ENCODE measurements at regions not wholly inside any gene's neighbourhood (a gene's known extent, or its start where the extent isn't known, plus 50 kb on each side); places are given as distances from the start of the nearest gene placed in this dataset.

DNA sequence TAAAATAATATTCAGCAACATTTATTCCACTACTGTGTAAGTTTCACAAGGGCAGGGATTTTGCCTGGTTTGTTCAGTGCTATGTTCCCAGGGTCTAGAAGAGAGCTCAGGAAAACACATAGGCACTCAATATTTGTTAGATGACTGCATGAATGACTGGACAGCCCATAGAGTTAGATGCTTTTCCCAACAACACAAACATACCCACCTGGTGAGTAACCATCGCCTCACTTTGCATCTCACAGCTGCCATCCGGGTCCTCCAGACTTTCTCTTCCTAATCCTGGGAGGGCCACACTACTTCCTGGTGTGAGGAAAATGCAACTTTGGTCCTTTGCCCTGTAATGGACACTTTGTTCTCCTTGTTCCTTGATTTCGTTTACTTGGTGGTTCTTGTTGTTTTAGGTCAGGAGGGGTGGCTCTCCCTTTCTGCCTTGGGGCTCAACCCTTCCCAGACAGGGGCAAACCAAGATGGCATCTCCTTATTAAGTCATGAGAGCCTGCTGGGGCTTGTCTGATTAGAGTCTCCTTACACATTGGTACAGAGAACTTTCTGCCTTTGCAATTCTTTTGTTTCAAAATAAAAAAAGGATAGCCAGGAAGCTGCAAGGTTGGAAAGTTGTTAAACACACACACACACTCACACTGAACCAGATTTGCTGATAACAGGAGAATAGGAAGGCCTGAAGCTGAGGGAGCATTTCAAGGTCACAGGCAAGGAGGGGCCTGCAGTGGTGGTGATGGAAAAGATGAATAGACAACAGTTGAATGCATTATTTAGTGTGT lies 190.6 kb downstream of the MID1IP1 start:
- DNase-seq (ENCODE audit: low spot score) = no peak

DNA sequence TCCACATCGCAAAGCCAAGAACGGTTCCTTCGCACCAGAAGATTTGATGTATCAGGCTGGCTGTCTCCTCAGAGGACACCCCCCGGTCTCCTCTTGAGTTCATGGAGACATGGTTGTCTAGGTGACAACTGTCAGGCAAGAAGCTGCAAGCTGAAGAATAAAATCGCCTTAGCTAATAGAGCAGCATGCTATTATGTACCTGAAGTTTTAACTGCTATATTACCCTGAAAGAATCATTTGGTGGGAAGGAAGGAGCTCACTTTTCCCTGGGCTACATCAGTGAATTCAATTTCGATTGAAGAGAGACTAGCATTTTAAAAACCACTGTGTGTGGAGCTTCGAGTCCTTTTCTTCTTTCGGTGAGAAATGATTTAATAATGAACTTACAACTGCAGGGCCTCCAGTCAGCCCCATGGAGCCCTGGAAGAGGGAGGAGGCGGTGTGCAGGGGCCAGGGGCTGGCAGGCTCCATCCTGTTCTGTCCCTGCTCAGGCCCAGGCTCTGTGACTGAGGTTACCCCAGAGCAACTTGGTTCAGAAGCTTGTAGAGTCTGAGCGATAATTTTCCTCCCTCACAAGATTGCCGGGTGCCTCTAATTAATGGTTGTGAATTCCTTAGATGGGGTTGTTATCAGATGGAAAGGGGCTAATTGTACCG lies 191.3 kb downstream of the MID1IP1 start:
- DNase-seq (ENCODE audit: low spot score) = no peak

DNA sequence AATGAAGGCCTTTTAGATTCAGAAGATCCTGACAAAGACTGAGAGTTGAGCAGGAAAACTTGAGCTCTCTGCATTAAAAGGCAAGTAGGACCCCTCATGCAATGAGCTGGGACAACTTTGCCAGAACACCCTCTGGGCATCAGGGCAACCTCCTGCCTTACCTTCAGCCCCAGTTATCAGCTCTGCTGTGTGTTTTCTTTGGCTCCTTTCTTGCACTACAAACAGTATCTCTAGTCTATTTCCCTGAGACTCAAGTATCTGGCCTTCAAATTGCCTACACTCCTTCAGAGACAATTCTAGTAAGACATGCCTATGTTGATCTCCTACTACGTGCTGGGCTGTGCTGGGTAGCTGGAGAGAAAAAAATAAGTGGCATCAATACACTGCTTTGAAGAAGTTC lies 192.2 kb downstream of the MID1IP1 start:
- no peak for DNase-seq (ENCODE audit: low spot score)

DNA sequence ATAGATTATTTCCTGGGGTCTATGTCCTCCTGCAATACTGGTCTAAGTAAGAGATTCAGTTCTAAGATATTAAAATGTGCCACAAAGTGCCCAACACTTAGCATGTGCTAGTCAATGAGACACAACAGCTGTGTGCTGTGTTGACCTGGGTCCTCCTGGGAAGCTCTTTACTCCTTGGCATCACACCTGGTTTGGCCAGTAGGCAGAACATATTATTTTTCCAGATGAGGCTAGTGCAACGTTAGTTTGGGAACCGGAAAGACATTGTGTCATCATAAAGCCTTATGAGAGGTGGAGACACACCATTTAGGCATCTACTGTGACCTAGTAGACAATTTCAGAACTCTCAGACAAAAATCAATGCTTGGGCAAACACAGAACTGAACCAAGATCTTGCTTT lies 197.8 kb downstream of the MID1IP1 start:
- DNase-seq (ENCODE audit: low spot score) = no peak

DNA sequence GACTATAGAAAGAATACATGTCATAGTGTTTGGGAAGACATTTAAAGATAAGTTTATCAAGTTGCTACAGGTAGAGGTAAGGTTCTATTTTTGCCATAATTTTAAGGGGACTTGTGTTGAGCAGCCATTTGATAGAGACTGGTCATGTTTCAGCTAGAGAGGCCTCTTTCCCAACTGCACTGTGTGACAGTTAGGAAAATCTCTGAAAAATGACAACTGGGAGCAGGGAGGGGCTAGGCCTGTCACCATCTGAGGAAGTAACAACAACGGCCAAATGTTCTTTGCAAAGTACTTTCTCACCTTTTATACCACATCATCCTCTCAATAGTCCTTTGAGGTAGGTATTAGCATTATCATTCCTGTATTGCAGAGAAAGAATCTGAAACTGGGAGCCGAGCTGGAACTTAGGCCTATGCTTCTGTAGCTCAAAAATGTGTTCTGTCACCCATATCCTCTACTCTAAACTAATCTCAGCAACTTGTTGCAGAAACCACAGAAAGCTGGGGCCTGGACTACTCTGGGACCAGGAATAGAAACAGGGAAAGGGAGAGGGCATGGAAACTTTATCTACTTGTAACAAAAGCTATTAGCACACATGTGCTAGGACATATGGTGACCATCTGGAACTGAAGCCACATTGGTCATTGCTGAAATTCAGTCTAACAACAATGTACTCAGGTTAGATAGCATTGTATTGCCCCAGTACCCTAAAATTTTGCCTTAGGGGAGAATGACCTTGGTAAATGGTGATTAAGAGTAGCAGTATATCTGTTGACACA lies 198.9 kb downstream of the MID1IP1 start:
- DNase-seq (ENCODE audit: low spot score) = no peak

DNA sequence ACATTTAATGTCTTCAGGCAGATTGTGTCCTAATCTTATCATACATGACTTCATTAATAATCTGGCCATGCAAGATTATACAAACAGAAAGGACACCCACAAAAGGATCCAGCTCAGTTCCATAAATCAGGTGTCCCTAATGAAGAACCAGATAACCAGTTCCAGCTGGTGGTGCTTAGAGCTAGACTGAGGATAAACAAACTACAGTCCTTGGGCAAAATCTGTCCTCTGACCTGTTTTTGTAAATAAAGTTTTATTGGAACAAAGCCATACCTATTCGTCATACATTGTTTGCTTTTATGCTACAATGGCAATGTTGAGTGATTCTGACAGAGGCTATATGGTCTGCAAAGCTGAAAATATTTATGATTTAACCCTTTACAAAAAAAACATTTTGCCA lies 199.5 kb downstream of the MID1IP1 start:
- no peak for DNase-seq (ENCODE audit: low spot score)

DNA sequence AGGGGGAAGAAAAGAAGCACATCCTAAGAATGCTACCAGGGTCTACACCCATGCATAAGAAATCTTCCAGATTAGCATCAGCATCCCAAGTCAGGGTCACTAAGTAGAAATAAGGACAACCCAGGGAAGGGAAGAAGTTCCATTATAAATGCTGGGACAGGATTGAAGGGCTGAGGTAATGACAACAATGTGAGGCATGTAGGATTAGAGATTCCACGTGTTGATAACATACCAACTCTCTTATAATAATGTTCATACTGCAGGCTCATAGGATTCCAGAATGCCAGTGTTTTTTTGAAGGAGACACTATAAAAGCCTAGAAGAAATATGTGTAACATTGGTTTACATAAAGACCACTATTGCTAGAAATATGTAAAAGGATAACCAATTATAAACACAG lies 201.2 kb downstream of the MID1IP1 start:
- DNase-seq (ENCODE audit: low spot score) = no peak

DNA sequence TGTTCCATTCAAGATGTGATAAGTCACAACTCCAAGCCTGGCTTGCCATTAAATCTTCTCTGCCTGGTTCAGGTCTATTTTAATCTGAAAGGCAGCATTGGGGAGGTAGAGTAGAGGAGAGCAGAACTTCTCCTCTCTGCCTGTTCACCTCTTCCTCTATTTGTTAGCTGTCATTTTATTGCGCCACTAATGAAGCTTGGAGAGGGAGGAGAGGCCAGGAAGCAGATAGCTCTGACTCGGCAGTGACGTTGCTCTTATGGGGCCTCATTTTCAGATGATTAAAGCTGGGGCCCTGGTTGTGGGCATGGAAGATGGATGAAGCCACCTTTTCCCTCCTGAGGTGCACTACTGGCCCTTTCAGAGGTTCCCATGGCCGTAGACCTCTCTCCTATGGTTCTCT lies 207.3 kb downstream of the MID1IP1 start:
- no peak for DNase-seq (ENCODE audit: low spot score)

DNA sequence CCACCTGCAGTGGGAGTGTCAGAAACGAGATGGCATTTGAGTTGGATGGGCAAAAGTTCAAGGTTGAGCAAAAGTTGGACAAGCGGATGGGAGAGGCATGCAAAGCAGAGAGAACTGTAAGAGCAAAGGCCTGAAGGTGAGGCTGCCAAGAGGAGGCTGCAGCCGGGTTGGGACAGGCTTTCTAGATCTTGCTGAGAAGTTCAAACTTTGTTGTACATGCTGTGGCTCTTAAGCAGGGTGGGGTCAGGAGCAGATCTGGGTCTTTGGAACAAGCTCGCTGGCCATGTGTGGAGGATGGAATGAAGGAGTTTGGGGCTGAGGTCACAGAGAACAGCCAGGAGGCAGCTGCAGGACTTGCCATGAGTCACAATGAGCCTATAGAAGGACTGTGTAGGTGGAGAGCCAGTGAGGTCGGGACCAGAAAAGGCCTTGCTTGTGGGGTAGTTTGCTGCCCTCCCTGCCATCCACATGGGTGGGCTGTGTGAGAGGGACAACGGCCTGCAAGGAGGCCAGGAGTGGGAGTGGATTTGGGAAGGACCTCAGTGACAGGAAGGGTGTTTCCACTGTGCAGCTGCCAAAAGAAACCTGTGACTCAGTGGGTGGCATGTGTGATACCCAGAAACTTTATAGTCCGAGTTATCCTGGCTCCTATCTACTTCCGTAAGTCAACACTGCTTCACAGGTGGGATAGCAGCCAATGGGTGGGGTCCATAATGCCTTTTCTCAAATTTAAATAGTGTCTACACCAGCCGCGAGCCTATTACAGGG lies 210.4 kb downstream of the MID1IP1 start:
- DNase-seq (ENCODE audit: low spot score) = no peak

DNA sequence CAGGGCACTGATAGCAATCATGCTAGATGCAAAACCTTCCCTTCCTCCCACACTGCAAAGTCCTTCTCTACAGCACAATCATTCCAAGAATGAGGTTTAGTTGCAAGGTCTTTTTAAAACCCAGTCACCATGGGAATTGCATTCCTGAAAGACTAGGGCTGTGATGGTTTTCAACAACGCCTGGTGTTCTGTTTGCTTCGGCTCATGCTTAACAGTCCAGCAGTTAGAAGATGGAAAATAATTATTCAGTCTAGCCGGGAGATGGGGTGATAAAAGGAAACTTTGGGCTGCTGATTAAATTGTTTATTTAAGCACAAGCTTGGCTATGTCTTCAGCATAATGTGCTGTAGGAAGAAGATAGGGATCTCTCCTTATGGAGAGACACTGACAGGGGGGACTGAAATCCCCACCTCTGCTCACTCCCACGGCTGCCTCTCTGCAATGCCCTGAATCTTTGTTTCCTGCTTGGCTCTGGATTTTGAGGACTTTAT lies 211.4 kb downstream of the MID1IP1 start:
- DNase-seq (ENCODE audit: low spot score) = no peak

DNA sequence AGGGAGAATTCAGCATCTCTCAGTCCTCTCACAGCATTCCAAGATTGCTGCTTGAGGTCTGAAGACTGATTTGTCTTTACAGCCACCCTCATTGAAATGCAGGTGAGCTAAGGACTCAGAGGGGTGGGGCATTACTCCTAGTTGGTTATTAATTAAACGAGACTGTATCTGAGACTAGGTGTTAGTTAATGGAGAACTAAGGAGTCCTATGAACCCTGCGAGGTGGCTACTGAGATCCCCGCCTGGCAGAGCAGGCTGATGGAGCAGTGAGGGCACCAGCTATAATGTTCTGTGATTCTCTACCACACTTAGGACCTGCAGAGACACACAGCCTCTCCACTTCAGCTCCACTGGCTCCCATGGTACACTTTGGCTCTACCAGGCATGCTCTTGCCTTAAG lies 215.3 kb downstream of the MID1IP1 start:
- no peak for DNase-seq (ENCODE audit: low spot score)

DNA sequence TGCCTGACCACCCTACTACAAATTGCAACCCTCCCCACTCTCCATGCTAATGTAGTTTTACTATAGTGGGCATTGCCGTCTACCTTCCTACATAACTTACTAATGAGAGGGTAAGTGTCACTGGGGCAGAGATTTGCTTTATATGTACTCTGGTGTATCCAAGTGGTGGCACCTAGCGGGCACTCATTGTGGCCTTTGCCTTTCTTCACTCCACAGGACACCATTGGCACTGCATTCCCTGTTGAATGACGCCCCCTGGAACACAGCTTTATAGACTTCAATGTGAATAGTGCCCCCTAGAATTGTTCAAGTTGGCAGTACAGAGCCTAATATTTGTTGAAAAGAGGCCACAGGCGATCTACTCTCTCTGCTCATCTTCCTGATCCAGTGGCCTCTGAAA lies 215.8 kb downstream of the MID1IP1 start:
- no peak for DNase-seq (ENCODE audit: low spot score)

DNA sequence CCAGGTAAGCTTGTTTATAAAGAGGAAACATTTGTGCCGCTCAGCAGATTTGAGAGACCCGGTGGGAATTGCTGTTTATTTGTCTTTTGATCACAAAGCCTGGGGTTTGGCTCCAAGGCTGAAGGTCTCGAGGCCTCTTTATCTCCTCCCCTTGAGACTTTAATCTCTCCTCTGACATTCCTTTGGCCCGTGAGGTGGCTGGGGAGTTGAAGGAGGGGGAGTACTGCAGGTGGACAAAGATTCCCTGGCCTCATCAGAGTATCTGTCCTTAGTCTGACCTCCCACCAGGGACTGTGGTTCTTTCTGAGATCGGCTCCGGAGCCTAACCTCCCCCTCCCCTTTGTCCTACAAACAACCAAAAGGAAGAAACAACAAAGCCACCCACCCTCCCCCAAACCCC lies 216.5 kb downstream of the MID1IP1 start:
- DNase-seq (ENCODE audit: low spot score) = no peak

DNA sequence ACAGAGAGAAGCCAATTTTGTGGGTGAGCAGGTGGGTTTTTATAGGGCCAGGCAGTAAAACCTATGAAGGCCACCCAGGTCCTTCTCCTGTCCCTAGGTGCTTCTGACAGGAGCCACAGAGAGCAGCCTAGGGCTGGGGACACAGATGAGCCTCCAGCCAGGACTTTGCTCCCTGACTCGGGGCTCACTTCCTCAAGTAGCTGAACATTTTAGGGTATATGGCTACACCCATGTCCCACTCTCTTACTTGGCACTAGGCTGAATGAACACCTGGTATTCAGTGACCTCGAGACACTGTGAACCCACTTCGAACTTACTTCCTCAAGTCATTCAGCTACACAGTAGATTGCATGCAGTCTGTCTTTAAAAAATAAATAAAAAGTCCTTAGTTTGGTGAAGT lies 217.3 kb downstream of the MID1IP1 start:
- DNase-seq (ENCODE audit: low spot score) = no peak

DNA sequence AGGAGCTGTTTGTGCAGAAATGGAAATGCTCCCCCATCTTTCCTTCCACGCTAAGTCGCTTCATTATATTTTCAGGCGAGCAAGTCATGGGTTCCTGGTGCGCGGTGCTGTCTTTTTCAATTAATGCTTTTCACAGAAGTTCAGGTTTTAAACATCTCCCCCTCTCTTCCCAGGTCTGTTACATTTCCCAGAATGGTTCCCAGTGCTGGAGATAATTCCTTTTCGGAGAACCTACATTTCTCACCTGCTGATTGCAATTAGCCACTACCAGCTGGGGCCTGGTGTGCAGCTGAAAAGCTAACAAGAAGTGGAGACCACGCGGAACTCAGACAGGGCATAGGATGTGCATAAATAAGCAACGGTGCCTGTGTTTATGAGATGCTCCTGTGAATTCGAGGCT lies 217.8 kb downstream of the MID1IP1 start:
- DNase-seq (ENCODE audit: low spot score) = no peak

DNA sequence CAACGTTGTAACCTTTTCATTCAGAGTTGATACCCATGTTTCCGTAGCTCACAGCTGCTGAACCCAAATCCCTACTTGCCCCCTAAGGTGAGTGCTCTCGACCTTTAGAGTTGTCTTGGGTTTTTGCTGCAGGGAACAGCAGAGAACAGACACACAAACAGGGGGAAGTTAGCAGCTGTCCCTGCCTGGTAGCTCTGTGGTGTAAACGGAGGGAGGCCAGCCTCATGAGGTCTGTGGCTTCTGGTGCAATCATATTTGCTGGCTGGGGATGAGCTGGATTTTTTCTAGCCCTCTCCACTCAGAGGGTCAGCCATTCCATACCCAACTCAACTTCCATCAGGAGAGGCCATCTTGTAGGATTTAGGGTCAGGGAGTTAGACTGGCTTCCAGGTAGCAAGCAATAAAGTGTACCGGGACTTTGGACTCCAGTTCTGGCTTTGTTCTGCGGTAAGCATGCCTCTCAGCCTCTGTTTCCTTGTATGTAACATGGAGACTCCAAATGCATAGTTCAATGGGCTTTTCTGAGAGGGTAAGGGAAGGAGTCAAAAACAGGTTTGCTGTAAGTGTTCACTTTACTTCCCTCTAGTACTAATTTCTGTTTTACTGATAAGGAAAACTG lies 218.9 kb downstream of the MID1IP1 start:
- no peak for DNase-seq (ENCODE audit: low spot score)

DNA sequence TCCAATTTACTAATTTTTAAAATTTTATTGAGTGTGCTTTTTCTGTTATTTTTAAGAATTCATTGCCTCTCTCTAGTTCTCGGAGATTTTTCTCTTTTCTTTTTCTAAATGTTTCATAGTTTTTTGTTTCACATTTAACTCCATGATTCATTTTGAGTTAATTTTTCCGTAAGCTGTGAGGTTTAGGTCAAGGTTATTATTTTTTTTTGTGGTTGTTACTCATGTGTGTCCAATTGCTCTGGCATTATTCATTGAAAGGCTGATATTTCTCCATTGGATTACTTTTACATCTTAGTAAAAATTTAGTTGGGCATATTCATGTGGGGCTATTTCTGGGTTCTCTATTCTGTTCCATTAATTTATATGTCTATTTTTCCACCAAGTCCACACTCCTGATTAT lies 220.8 kb downstream of the MID1IP1 start:
- DNase-seq (ENCODE audit: low spot score) = no peak

DNA sequence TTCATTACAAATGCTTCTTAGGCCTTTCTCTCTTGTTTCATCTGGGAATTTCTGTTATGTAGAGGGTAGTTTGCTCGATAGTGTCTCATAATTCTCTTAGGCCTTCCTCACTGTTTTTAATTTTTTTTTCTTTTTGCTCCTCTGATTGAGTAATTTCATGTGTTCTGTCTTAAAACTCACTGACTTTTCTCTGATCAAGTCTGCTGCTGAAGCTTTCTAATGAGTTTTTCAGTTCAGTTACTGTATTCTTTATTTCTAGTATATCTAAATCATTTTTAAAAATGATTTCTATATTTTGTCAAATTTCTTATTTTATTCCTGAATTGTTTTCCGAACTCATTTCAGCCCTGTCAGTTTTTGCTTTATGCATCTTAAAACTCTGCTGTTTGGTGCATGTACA lies 228.0 kb downstream of the MID1IP1 start:
- no peak for DNase-seq (ENCODE audit: low spot score)

DNA sequence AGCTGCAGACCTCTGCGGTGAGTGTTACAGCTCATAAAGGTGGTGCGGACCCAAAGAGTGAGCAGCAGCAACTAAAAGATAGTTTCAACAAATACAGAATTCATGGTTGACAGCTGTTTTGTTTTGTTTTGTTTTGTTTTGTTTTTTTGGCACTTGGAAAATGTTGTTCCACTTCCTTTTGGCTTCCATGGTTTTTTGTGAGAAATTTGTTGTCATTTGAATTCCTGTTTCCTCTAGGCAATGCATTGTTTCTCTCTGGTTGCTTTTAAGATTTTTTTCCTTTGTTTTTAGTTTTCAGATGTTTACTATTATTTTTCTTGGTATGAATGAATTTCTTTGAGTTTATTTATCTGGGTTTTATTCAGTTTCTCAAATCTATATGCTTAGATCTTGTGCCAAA lies 229.4 kb downstream of the MID1IP1 start:
- DNase-seq (ENCODE audit: low spot score) = no peak

DNA sequence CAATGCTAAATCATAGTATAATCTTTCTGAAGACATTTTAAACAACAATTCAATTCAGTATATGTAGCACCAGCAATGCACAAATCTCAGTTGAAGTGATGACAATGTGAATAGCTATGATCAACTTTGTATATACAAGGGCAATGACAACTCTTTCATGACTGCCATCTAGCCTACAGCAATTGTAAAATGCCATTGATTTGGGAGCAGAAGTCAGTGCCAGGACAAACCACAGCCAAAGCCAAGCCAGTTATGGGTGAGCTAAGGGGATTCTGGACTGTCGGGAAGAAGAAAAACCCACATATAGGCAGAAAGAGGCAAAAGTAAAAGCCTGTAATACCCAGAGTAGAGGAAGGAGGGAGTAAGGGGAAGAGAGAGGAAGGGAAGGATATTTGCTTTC lies 238.6 kb downstream of the MID1IP1 start:
- no peak for DNase-seq (ENCODE audit: low spot score)

DNA sequence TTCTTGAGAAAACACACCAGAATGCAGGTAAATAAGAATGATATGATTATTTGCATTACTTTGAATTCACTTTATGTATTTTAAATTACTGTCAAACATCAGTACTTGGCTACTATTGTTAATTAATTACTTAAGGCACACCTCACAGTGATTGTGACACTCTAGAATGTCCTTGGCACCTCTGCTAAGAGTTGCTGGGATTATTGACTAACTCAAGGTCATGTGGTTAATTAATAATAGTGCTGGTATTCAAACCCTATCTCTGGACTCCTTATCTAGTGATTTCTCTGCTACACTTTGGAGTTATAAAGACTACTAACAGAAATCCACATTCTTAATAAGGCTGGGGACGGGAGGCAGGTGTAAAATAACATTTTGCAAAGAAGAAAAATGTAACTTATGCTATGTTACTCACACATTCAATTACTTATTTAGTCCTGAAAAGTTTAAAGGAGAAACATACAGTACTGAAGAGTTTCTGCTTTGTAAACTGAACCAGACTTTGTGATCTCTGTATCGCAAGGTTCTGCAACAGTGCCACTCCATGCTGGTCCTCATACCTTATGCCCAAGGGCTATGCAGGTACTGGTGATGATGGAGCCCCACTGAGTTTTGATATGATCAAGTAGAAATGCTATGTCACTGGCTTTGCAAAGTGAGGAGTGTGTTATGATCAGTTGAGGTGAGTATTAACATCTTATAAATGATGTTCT lies 242.7 kb downstream of the MID1IP1 start:
- no peak for DNase-seq (ENCODE audit: low spot score)
